Fibroblast of villous mesenchyme (primary cell): ENCODE measurements at regions not wholly inside any gene's neighbourhood (a gene's known extent, or its start where the extent isn't known, plus 50 kb on each side); places are given as distances from the start of the nearest gene placed in this dataset.

ENCODE experiments used
- DNase-seq: peaks from one replicate; pipeline ENCODE4 v3.0.0-alpha.2; 2010; ENCODE audit warnings: low read depth
- H3K4me3 ChIP-seq: 2 replicates; pipeline ENCODE4 v1.5.1; 2011; ENCODE audit warnings: low read depth, mild to moderate bottlenecking, low read length
- TF ChIP-seq, protein P1 (sequence below): IDR thresholded peaks from 2 replicates; pipeline ENCODE4 v1.5.1; 2012; ENCODE audit warnings: low read depth, mild to moderate bottlenecking, low read length; ENCODE audit not compliant: insufficient read depth

DNA sequence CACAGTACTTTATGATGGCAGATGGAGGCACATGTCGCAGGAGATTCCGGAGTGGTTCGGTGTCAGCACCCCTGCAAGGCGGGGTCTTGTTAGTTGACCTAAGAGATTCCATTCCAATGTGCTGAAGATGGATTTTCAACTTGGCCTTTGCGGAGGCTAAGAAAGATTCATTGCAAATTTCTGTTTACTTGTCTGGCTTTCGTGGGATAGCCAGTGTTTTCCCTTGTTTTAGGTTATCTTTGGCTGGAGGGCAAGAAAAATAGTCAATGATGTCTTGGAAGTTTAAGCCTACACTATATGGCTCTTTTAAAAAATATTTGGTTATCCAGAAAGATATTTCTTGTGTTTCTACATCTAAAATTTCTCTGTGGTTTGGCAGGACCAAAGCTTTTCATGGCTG is 123.6 kb upstream of the PTCH1 start:
- no peak for DNase-seq

DNA sequence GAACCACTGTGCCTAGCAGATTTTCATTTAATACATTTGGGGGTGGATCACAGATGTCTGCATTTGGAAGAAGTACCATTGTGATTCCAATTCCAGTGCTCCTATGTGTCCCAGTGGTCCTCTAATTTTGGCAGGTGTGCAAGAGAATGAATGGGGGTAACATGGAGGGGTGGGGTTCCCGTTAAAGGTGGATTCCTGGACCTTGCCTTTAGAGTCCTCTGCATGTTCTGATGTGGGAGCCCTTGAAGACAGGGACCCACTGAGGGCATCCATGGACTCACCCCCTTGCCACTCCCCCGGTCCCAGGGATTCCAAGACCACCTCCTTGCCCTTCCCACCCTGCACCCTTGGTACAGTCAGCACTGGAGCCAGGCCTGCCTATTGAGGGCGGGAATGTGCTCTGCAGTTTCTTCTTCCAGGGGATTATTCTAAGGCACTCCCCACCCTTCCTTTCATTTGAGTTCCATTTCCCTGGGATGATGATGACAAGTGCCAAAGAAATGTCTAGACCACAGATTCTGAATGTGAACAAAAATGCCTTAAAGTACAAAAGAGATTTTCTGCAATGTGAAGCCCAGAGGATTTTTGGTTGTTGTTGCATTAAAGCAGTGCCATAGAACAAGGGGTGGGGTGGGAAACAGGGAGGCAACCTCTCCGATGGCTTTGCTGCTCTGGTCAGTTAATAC is 119.4 kb upstream of the PTCH1 start:
- no peak for DNase-seq
- TF ChIP-seq, protein P1, sequence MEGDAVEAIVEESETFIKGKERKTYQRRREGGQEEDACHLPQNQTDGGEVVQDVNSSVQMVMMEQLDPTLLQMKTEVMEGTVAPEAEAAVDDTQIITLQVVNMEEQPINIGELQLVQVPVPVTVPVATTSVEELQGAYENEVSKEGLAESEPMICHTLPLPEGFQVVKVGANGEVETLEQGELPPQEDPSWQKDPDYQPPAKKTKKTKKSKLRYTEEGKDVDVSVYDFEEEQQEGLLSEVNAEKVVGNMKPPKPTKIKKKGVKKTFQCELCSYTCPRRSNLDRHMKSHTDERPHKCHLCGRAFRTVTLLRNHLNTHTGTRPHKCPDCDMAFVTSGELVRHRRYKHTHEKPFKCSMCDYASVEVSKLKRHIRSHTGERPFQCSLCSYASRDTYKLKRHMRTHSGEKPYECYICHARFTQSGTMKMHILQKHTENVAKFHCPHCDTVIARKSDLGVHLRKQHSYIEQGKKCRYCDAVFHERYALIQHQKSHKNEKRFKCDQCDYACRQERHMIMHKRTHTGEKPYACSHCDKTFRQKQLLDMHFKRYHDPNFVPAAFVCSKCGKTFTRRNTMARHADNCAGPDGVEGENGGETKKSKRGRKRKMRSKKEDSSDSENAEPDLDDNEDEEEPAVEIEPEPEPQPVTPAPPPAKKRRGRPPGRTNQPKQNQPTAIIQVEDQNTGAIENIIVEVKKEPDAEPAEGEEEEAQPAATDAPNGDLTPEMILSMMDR = no peak
- no peak overlapping the region for H3K4me3 ChIP-seq

More for the DNA sequence above, 123.6 kb upstream of the PTCH1 start:
- H3K4me3 ChIP-seq = no peak overlapping the region
- TF ChIP-seq, protein P1 = no peak

DNA sequence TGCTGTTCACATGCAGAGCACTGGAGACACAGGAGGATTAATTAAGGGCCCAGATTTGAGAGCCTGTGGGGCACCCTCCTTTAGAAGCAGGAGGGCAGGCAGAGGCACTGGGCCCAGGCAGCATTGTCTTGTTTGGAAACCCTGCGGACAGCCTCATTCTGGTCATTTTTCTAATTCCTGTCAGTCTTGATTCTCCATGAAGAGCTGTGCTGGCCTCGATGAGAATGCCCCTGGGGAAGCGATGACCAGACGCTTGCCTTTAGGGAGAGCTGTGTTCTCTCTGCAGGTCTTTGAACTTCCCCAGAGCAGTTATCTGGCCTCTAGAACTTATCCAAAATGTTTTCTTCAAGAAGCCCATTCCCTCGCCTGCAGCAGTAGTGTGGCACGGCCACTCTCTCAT is 117.8 kb upstream of the PTCH1 start:
- H3K4me3 ChIP-seq = no peak overlapping the region
- DNase-seq = no peak
- TF ChIP-seq, protein P1 = no peak

DNA sequence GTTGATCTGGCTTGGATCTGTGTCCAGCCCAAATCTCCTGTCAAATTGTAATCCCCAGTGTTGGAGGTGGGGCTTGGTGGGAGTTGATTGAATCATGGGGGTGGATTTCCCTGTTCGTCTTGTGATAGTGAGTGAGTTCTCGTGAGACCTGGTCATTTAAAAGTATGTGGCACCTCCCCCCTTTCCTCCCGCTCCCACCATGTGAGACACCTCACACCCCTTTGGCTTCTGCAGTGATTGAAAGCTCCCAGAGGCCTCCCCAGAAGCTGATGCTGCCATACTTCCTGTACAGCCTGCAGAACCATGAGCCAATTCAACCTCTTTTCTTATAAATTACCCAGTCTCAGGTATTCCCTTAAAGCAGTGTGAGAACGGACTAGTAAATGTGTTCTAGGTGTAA is 117.3 kb upstream of the PTCH1 start:
- H3K4me3 ChIP-seq = no peak overlapping the region
- DNase-seq = no peak
- TF ChIP-seq, protein P1 = no peak

DNA sequence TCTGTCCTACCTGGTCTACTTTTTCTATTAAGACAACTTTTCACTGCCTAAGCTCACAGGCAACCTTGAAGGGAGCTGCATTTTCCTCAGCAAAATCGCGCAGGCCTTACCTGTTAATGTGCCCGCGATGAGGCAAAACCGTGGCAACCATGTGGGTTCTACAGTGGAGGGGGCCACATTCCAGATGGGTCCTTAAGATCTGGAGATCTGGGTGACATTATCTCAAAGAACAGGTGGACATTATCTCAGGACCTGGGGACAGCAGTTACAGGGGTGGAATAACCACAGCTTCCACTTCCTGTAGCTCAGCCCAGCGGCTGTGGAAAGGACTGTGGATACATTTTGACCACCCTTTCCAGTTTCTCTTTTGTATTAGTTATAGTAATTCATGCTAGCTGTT is 112.8 kb upstream of the PTCH1 start:
- H3K4me3 ChIP-seq = no peak overlapping the region
- DNase-seq = no peak
- TF ChIP-seq, protein P1 = no peak

DNA sequence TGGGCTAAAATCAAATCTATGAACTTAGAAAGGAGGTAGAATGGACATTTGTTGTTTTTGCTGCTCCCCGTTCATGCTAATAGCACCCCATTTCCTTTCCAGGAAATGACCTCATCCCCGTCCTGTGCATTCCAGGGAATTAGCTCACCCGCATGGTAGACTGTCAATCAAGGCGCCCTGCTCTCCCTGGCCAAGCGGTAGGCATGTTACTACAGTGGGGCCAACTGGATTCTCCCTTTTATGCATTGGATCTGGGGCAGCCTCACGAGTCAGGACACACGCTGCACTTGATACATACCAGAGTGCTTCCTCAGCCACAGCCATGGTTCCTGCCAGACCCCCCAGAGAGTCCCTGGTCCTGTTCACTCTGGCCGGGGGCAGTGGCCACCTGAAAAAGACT is 111.0 kb upstream of the PTCH1 start:
- H3K4me3 ChIP-seq = no peak overlapping the region
- DNase-seq = no peak
- TF ChIP-seq, protein P1 = no peak

DNA sequence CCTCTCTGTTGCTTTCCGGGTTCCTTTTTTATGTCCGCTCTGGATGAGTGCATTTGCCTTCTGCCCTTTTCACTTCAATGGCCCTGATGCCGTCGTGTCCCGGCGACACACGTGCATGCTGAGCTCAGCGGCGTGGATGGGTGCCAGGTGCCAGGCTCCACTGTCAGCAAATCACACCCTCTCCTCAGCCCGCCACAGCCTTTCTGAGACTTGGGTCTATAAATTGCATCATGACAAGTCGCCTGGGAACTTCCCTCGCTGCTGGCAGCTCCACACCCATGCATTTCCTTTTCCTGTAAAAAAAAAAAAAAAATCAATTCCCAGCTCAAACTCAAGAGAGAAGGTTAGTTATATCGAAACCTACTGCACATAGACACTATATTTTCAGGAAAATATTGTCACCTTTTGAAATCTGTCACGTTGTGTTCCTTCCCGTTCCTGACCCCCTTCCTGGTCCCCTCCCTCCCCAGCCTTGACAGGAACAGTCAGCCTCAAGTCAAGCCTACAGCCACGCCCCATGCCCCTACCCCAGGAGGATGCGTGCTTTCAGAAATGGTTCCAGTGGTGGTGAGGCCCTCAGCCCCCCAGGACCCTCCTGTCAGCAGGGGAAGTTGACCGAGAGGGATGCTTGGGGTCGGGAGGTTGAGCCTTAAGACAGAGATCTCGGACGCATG is 110.3 kb upstream of the PTCH1 start:
- no peak overlapping the region for H3K4me3 ChIP-seq
- DNase-seq = no peak
- TF ChIP-seq, protein P1 = no peak
